SIG-M5 treated with dmso at 0.1 percent for 504 hours (cell line): ENCODE measurements at regions not wholly inside any gene's neighbourhood (a gene's known extent, or its start where the extent isn't known, plus 50 kb on each side); places are given as distances from the start of the nearest gene placed in this dataset.
"Not testable (repeated sequence)": the region's sequence is repeated elsewhere in the genome, so short reads cannot be mapped to it uniquely, and the experiment has no call there.

ENCODE experiments used
- DNase-seq: peaks from one replicate; lab custom pipeline; 2025; ENCODE audit not compliant: unreplicated experiment; lab: John Stamatoyannopoulos, UW

DNA sequence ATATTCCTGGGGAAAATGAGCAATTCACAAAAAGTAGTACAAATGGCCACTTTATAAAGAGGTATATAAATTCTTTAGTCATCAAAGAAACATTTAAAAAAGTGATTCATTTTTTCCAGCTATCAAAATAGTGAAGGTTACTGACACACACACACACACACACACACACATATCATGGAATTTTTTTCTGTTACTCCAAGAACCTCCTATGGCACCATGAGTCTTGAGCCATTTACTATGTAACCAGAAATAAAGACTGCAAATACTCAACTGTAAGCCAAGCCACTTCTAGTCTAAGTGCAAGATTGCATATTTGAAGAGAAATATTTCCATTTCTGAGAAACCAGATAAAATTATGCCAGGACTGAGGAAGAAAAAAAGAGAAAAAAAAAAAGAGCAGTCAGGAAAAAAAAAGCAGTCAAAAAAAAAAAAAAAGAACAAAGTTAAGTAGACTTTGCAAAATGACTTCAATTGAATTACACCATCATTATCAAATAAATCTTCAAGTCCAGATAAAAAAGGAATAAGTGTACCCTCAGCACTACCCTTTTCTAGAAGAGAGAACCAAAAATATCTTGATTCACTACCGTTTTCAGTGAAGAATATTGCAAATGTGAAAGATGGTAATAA lies 275.7 kb downstream of the DAD1 start:
- DNase-seq, result no peak

DNA sequence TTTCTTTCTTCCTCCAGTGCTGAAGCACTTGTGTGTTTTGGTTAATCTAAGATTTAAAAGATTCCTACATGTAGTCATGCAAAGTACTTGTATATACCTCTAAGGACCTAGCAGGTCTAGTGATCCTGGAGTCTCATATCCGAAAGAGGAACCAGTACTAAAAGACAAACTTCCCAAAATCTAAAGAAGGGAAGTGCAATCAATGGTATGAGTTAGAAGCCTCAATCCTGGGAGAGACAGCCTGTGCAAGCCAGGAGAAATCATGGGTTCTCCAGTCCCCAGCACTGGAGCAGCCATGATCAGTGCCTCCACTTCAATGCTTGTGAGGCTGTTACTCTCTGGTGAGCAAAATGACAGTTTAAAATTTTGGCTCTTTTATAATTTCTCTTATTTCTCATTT lies 277.4 kb downstream of the DAD1 start:
- DNase-seq, result no peak

DNA sequence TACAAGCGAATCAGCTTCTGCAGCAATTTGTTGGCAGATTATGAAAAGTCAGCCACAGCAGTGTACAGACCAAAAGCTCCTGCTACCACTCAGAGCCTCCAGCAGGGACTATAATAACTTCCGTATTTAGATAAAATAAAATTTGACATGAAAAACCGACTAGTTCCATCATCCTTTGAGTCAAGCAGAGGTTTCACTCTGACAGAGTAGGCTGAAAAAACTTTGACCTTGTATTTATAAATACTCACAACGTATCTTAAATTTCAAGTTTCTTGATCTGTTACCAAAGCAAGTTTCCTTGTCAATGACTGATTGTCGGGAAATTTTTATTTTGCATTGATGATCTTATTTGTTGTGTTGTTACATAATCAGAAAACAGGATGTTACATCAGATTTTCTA lies 283.4 kb downstream of the DAD1 start:
- no peak for DNase-seq

DNA sequence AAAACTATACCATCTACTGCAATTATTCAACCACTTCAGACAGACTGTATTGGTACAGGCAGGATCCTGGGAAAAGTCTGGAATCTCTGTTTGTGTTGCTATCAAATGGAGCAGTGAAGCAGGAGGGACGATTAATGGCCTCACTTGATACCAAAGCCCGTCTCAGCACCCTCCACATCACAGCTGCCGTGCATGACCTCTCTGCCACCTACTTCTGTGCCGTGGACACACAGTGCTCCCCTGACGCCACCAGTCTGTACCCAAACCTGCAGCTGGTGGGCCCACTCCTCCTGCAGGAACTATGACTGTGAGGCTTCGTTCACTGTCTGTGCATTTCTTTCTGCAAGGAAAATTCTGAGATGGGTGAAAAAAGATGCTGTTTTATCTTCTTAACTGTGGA lies 284.7 kb downstream of the DAD1 start:
- DNase-seq, result no peak

DNA sequence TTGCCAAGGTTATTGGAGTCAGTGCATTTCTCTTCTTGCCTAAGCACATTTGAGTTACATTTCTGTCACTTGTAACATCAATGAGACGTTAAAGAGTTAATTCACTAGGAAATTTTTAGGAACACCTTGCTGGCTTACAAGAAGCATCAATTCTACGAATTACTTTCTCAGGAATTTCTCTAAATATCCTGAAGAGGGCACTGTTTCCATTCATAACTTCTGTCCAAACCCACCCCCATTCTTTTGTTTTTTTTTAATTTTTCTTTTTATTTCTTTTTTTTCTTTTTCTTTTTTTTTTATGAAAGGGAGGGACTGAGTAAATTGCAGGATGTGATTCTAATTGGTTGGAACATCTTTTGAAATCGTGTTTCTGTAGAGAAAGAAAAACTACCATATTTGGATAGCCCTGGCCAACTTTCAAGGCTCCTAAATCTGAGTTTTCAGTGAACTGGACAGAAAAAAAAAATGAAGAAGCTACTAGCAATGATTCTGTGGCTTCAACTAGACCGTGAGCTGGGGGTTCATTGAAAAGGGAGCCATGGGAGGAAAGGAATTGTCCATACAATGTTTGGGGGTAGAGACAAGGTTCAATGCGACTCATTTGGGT lies 285.3 kb downstream of the DAD1 start:
- peak; percentile 25 for DNase-seq

DNA sequence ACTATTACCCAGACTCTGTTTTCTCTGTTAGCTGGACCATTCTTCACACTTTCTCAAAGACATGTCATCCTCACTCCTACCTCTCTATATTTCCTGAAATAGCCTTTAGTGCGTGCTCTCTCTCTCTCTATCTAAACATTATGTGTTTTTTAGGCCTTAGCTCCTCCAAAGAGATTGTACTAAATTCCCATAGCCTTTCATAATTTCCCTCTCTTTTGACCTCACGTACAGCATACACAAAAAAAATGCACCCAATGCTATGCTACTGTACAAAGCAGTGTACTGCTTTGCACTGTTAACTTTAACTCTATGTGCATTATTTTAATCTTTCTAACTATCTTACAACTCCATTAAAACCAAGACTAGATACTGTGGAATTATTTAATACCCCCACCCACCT lies 288.4 kb downstream of the DAD1 start:
- no peak for DNase-seq

DNA sequence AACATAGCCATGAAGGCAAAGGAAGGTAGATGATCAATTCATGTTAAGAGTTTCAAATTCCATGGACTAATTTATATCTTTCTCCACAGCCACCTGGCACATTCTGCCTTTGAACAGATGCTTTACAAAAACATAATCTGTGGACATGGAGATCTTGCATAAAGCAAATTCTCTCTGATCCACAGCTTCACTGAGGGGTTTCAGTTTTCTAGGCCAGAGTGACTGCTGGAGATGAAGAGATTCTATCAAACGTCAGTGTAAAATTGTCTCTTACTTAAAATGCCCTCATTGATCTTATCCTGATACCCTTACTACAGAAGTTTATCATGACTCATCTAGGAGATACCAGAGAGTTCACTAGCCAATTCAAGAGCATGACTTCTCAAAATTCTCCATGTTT lies 291.6 kb downstream of the DAD1 start:
- DNase-seq, result no peak

DNA sequence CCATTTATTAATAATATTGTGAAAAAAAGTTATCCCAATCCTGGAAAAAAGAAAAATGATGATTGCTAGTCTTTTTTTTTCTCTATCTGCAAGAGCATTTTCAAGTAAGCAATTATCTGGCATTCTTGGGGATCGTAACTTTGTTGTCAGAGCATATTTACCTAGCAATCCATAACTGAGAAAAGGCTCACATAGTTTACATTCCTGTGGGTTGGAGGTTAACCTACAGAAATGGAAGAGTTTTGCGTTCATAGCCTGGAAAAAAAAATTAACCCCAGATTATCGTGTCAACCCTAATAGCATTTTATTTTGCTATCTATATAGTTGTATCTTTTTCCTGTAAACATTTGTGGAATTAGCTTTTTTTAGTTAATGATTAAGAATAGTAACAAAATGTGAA lies 292.3 kb downstream of the DAD1 start:
- no peak for DNase-seq

DNA sequence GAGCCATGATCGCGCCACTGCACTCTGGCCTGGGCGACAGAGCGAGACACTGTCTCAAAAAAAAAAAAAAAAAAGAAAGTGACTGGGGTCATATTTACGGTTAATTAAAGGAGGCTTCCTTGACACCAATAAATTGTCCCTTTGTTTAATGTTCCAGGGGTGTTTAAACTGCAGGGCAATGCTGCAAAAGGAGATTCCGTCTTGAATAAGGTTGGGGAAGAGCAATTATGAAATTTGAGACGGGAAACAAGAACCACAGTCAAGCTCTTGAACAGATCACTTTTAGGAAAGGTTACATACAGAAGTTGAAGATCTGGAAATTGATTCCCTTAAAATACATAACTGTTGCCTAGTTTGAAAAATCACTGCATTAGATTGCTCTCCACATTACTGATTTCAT lies 292.9 kb downstream of the DAD1 start:
- DNase-seq, result no peak

DNA sequence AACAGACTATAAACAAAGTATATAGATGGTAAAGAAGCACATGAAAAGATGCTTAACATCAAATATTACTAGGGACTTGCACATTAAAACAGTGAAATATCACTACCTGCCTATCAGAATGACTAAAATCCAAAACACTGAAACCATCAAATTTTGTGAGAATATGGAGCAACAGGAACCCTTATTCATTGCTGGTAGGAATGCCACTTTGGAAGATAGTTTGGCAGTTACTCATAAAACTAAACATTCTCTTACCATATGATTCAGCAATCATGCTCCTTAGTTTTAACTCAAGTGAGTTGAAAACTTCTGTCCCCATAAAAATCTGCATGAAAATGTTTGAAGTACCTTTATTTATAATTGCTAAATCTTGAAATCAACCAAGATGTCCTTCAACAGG lies 297.6 kb downstream of the DAD1 start:
- DNase-seq, result no peak

DNA sequence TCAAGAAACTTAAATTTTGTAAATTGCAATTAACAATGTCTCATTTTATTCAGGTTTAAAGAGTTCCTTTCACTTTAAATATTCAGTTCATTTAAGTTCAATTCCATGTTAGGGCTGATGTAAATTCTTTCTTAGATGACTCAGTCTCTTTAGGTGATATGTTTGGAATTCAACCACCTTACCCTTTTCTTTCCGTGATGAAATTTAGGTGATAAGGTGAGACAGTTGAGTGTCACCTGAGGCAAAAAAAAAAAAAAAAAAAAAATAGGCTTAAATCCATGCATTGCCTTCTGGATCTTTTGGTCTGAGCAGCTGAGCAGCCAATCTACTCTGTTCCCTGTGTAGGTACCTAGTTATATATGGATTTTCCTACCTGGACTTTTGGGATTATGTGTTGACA lies 299.5 kb downstream of the DAD1 start:
- DNase-seq, result peak; percentile 6

DNA sequence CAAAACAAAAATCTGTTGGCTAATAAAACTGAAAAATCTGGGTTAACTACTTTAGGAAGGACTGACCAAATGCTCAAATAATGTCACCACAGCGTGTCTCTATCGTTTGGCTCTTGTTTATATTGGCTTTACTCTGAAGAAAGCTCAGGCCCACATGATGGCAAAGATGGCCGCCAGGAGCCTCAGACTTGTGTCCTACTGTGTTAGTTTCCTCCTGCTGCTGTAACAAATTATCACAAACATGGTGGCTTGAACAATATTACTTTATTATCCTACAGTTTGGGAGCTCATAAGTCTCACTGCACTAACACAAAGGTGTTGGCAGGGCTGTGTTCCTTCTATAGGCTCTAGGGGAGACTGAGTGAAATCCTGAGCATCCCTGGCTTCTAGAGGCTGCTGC lies 303.0 kb downstream of the DAD1 start:
- DNase-seq, result no peak

DNA sequence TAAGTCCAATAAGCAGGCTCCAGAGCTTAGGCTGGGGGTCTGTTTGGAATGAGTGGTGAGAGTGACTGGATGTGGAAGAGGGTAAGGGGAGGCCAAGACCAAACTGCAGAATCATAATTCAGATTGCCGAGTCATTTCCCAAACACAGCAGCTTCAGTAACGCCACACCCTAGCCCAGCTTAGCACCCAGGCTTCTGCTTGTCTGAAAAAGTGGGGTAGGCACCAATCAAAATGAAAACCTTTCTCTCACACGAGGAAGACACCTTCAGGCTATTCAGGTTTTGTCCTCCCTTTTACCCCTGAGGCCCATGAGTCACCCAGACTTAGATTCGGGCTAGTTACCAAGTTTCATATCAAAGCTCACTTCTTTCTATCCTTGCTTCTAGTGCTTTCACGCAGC lies 306.1 kb downstream of the DAD1 start:
- DNase-seq, result no peak

DNA sequence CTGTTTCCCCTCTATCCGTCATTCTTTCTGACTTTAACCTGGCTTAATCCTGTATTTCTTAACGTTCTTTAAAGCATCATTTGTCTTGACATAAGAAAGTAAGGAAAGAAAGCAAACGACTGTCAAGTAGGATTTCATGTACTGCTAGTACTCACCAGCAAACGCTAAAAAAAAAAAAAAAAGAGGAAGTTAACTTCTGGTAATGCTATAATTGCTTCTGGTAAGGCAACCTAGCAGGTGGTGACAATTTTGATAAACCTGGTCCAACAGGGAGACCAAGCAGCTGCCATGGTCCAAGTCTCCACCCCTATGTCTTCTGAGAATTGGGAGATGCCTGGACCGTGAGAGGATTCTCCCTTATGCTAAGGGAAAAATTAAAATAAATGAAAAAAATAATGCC lies 306.6 kb downstream of the DAD1 start:
- no peak for DNase-seq

DNA sequence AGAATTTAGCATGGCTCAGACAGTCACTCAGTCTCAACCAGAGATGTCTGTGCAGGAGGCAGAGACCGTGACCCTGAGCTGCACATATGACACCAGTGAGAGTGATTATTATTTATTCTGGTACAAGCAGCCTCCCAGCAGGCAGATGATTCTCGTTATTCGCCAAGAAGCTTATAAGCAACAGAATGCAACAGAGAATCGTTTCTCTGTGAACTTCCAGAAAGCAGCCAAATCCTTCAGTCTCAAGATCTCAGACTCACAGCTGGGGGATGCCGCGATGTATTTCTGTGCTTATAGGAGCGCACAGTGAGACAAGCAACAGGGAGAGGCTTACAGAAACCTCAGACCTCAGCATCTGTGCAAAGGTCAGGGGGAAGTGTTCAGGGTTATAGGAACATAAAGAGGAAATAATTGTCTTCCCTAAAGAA lies 307.6 kb downstream of the DAD1 start:
- DNase-seq, result not testable (repeated sequence)

DNA sequence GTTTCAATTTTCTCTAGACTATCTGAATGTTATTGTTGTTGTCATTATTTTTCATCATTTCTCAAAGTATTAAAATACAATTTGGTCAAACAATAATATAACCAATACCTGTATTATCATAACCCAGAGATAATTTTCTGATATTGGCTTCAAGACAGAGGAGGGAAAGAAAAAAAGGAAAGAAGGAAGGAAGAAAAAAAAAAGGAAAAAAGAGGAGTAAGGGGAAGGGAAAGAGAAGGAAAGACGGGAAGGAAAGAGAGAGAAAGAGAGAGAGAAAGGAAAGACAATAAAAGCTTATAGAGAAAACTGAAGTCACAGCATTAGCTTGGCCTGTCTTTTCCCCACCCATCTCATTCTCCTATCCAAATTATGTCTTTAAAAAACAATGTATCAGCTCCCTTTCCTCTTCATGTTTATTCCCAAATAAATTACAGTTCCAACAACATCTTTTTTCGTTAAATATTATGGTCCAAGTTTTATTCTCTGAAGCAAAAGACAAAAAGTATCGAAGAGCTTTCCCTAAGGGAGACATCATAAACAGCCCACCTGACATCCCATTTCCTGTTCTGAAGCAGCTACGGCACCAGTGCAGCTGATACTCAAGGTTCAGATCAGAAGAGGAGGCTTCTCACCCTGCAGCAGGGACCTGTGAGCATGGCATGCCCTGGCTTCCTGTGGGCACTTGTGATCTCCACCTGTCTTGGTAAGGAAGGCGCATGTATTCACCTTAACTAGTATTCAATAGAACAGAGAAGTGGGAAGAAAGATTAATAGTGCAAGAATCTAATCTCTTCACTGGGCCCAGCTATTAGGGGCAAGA lies 308.3 kb downstream of the DAD1 start:
- DNase-seq, result no peak

DNA sequence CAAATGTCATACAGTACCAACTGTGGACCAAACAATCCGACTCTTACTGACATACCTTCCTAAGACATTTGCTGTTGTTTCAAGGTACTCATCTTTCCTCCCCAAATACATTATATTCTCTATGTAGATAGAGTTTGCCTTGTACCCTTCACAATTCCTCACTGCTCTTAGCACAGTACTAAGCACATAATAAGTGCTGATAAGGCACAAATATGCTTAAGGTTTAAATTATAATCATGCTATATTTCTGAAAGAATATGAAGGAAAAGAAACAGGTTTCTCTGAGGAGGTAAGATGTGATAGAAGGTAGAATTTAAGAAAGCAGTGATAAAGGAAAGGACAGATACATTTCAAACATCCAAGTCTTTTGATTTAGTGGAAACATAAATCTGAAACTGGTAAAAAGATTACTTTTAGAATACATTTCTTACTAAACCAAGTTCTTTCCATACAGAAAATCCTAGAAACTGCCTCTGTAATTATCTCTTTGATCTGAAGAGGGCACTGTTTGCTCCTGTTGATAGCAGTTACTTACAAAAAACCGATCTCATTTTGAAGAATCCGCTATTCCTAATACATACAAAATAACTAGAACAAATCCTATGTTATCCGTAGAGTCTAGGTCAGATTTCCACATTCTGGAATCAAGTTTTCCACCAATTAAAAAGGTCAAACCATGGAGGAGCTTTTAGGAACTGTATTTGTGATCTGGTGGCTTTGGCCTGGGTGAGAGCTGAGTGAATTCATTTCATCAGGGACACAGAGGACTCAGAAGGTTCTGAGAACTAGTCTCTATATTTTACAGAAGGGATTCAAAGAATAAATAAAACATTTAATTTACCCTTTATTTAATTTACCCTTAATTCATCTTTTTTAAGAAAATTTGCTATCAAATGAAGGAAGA lies 311.9 kb downstream of the DAD1 start:
- peak; percentile 29 for DNase-seq

DNA sequence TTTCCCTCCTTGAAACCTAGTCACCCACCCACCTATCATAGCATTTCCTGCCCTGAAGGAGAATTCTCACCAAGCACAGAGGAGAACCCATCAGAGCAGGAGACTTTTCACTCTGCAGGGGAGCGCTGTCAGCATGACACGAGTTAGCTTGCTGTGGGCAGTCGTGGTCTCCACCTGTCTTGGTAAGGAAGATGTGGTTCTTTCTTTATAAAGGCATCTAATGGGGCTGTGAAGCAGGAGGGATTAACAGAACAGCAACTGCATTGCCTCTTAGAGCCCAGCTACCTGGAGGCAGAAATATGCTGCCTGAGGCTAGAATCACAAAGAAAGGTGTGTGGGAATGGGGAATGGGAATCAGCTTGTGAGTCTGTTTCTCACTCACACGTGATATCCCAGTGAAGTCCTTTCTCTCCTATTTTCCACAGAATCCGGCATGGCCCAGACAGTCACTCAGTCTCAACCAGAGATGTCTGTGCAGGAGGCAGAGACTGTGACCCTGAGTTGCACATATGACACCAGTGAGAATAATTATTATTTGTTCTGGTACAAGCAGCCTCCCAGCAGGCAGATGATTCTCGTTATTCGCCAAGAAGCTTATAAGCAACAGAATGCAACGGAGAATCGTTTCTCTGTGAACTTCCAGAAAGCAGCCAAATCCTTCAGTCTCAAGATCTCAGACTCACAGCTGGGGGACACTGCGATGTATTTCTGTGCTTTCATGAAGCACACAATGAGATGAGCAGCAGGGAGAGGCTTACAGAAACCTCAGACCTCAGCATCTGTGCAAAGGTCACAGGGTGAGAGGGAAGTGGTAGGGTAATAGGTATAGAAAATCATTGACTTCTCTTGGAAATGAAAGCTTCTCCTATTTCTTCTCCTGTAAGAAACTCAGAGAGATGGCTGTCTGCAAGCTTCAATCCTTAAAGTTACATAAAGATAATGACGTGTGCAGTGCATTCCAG lies 316.9 kb downstream of the DAD1 start:
- no peak for DNase-seq

DNA sequence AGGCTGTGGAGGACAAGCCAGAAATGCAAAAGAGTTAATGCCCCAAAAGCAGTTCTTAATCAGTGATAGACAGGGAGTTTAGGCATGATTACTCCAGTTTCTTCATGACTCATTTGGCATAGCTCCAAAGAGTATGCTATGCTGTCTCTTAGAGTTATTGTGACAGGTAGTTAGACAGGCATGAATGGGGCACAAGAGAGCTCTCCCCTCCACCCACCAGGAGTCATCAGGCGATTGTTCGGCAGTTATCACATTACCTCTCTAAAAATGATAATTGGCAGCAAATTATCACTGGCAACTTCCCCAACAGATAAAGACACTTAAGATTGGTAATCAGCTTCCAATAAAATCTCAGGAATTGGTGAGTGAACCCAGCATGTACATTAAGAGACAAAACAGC lies 320.1 kb downstream of the DAD1 start:
- DNase-seq, result peak; percentile 8

DNA sequence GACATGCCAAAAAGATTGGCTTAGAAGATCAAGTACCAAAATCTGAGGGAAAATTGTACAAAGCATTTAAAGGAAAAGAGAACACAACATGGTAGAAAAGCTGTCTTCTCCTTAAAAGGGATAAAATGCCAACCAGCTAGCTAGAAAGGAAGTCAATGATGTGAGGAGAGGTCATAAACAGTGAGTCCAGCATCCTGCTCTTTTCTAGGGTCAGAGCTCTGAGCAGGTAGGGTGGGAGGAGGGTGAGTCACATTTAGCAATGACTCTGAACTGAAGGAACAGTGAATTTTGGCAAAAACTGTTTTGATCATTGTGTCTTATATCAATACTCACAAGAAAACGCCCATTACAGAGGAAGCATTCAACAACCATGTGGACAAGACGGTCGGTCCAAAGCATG lies 322.3 kb downstream of the DAD1 start:
- no peak for DNase-seq
